Vagina (tissue), 2 donors: ENCODE measurements at regions not wholly inside any gene's neighbourhood (a gene's known extent, or its start where the extent isn't known, plus 50 kb on each side); places are given as distances from the start of the nearest gene placed in this dataset.
"Not testable (repeated sequence)": the region's sequence is repeated elsewhere in the genome, so short reads cannot be mapped to it uniquely, and the experiment has no call there.

Experiments
- DNase-seq, 2 donors: peaks; one replicate each; pipeline ENCODE4 v3.0.0-alpha.2; 2017; ENCODE audit errors: extremely low spot score in 2 of 2
- H3K27ac ChIP-seq: fragments of 200-600 bp; sonication (generic); one replicate; pipeline ENCODE4 v1.5.1; 2019
- H3K27me3 ChIP-seq: fragments of 200-600 bp; sonication (generic); one replicate; pipeline ENCODE4 v1.5.1; 2019
- H3K36me3 ChIP-seq, 2 donors: fragments of 200-600 bp; sonication (generic); one replicate each; pipeline ENCODE4 v1.5.1; 2017 to 2019
- H3K4me1 ChIP-seq: fragments of 200-600 bp; sonication (generic); one replicate; pipeline ENCODE4 v1.5.1; 2019
- H3K4me3 ChIP-seq, 2 donors: fragments of 200-600 bp; sonication (generic); 1 replicate in 1 of 2; 2 replicates in 1 of 2; pipeline ENCODE4 v1.5.1; 2016 to 2019
- H3K9me3 ChIP-seq: fragments of 200-600 bp; sonication (generic); one replicate; pipeline ENCODE4 v1.5.1; 2019
- POLR2A ChIP-seq, 2 donors: fragments of 450-650 bp; IDR thresholded peaks; one replicate each; pipeline ENCODE4 v1.6.1; 2017; ENCODE audit warnings: antibody characterized with exemption in 2 of 2, mild to moderate bottlenecking in 2 of 2, moderate library complexity in 2 of 2
- POLR2AphosphoS5 ChIP-seq, 2 donors: sonication (generic); formaldehyde crosslinking; IDR thresholded peaks; one replicate each; pipeline ENCODE4 v1.9.0; 2017; ENCODE audit warnings: antibody characterized with exemption in 2 of 2, mild to moderate bottlenecking in 2 of 2, low read depth in 1 of 2; ENCODE audit not compliant: insufficient read depth in 1 of 2
- intact Hi-C: fragments of 100-400 bp; cut with DNase I; formaldehyde crosslinking; loops from one replicate; pipeline ENCODE4 v1.15.1; 2023
- TF ChIP-seq, protein P1 (sequence below), 3 experiments: fragments of 450-650 bp in 2 of 3; fragments of 200-600 bp in 1 of 3; sonication (generic) in 1 of 3; IDR thresholded peaks; one replicate each; pipeline ENCODE4 v1.5.1; 2017 to 2019; ENCODE audit warnings: antibody characterized with exemption in 3 of 3, mild to moderate bottlenecking in 2 of 3, moderate library complexity in 2 of 3

- intact Hi-C loops, result no loop called here
- H3K9me3 ChIP-seq, result no peaks in the 10 kb centered on the region
- H3K4me3 ChIP-seq, result no peak overlapping the region
- no peak overlapping the region for H3K27ac ChIP-seq
- no peaks in the 10 kb centered on the region for H3K4me1 ChIP-seq
- no peaks in the 10 kb centered on the region for H3K36me3 ChIP-seq
- no peak for TF ChIP-seq POLR2AphosphoS5 (IDR thresholded peaks at IDR 0.05; ENCODE audit: insufficient read depth in 1 of 2, low read depth in 1 of 2)
- no peaks in the 10 kb centered on the region for H3K27me3 ChIP-seq
- DNase-seq, result no peak
These were observed 435.7 kb upstream of the FKBP1C start for GRCh38 chr6:62775427-62776022.

GRCh38 chr6:62766174-62766573 is 445.1 kb upstream of the FKBP1C start:
- H3K9me3 ChIP-seq, H3K4me1 ChIP-seq, intact Hi-C loops, H3K27me3 ChIP-seq, H3K4me3 ChIP-seq, H3K27ac ChIP-seq, H3K36me3 ChIP-seq, DNase-seq: not testable (repeated sequence)

- intact Hi-C loops, result no loop called here
These were observed 446.4 kb upstream of the FKBP1C start for GRCh38 chr6:62764841-62765240.

DNA sequence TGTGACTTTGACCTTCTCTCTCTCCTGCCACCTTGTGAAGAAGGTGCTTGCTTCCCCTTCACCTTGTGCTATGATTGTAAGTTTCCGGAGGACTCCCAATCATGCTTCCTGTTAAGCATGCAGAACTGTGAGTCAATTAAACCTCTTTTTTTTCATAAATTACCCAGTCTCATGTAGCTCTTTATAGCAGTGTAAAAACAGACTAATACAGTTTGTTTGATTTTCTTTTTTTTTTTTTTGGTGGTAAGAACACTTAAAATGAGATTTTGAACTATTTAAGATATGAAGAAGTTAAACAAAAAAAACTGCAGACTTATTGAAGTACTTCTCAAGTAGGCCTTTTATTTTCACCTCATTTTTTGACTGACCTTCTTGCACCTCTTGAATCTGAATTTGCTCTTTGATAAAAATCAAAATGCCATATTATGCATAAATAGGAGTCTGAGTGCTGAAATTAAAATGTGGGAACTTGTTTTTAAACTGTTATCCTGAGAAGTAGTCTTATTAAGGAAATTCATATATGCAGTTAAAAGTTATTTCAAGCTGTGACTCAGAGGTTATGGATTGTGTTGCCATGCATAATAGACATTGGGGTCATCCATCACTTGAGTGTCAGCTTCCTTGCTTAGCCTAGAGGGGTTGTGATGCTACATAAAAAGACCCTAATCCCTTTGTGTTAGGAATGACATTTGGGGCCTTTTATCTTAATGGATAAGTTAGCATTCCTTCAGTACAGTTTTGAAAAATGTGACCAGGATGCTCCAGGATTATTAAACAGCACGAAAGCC is 447.9 kb upstream of the FKBP1C start:
- Histone ChIP-seq H3K4me3 (no peak overlapping the region), H3K36me3 (no peaks in the 10 kb centered on the region), H3K4me1 (no peaks in the 10 kb centered on the region), H3K27me3 (no peaks in the 10 kb centered on the region), H3K27ac (no peak overlapping the region), H3K9me3 (no peaks in the 10 kb centered on the region)
- intact Hi-C loops, result no loop called here
- TF ChIP-seq POLR2A (IDR thresholded peaks at IDR 0.05), result no peak
- DNase-seq, result no peak

More at GRCh38 chr6:62764841-62765240, 446.4 kb upstream of the FKBP1C start:
- Histone ChIP-seq H3K4me3 (no peak overlapping the region), H3K36me3 (no peaks in the 10 kb centered on the region), H3K9me3 (no peaks in the 10 kb centered on the region), H3K27ac (no peak overlapping the region), H3K27me3 (no peaks in the 10 kb centered on the region), H3K4me1 (no peaks in the 10 kb centered on the region)
- no peak for DNase-seq
- TF ChIP-seq POLR2A (IDR thresholded peaks at IDR 0.05) (no peak), POLR2AphosphoS5 (IDR thresholded peaks at IDR 0.05; ENCODE audit: insufficient read depth in 1 of 2, low read depth in 1 of 2) (no peak)
- TF ChIP-seq, protein P1, sequence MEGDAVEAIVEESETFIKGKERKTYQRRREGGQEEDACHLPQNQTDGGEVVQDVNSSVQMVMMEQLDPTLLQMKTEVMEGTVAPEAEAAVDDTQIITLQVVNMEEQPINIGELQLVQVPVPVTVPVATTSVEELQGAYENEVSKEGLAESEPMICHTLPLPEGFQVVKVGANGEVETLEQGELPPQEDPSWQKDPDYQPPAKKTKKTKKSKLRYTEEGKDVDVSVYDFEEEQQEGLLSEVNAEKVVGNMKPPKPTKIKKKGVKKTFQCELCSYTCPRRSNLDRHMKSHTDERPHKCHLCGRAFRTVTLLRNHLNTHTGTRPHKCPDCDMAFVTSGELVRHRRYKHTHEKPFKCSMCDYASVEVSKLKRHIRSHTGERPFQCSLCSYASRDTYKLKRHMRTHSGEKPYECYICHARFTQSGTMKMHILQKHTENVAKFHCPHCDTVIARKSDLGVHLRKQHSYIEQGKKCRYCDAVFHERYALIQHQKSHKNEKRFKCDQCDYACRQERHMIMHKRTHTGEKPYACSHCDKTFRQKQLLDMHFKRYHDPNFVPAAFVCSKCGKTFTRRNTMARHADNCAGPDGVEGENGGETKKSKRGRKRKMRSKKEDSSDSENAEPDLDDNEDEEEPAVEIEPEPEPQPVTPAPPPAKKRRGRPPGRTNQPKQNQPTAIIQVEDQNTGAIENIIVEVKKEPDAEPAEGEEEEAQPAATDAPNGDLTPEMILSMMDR (IDR thresholded peaks at IDR 0.05), result no peak

DNA sequence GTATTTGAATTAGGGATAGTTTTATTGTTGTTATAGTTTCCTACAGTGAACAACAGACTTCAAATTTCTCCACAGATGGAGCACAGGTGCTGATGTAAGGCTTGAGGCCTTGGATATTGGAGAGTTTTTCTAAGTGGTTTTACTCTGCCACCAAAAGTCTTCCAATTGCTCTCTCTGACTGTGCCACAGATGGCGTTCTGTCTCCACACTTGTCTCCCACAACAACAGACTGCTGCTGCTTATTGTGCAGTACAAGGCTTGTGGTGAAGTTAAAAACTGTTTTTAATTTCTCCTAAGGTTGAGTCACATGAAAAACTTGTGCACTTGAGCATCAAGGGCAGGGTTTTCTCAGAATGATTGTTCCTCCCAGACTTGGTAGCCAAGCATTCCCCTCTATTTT is 460.9 kb upstream of the KHDRBS2 start:
- Histone ChIP-seq H3K27ac (no peak overlapping the region), H3K4me1 (no peaks in the 10 kb centered on the region), H3K9me3 (no peaks in the 10 kb centered on the region), H3K27me3 (no peaks in the 10 kb centered on the region), H3K4me3 (no peak overlapping the region), H3K36me3 (no peaks in the 10 kb centered on the region)
- intact Hi-C loops, result no loop called here
- no peak for DNase-seq
- no peak for TF ChIP-seq POLR2A (IDR thresholded peaks at IDR 0.05)
- no peak for TF ChIP-seq POLR2AphosphoS5 (IDR thresholded peaks at IDR 0.05; ENCODE audit: insufficient read depth in 1 of 2, low read depth in 1 of 2)
- TF ChIP-seq, protein P1 (IDR thresholded peaks at IDR 0.05), result no peak

DNA sequence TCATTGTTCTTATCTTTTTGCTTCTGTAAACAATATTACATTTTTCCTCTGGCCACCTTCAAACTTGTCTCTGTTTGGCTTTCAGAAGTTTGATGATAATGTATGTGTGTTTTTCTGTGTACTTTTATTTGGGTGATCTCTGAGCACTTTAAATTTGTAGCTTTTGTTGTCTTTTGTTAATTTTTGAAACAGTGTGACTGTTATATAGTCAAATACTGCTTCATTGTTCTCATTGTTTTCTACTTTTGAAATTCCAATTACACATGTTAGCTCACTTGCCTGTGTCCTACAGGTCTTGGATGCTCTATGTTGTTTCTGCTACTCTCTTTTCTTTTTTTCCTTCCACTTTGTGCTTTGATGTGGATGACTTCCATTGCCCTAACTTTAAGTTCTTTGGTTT is 460.1 kb upstream of the KHDRBS2 start:
- Histone ChIP-seq H3K4me1 (no peaks in the 10 kb centered on the region), H3K27me3 (no peaks in the 10 kb centered on the region), H3K36me3 (no peaks in the 10 kb centered on the region), H3K27ac (no peak overlapping the region), H3K9me3 (no peaks in the 10 kb centered on the region), H3K4me3 (no peak overlapping the region)
- TF ChIP-seq POLR2A (IDR thresholded peaks at IDR 0.05), result no peak
- TF ChIP-seq POLR2AphosphoS5 (IDR thresholded peaks at IDR 0.05; ENCODE audit: insufficient read depth in 1 of 2, low read depth in 1 of 2), result no peak
- TF ChIP-seq, protein P1 (IDR thresholded peaks at IDR 0.05), result no peak
- intact Hi-C loops, result no loop called here
- DNase-seq, result no peak
